Kidney epithelial cell (primary cell): ENCODE measurements at regions not wholly inside any gene's neighbourhood (a gene's known extent, or its start where the extent isn't known, plus 50 kb on each side); places are given as distances from the start of the nearest gene placed in this dataset.

Experiments
- DNase-seq: peaks from one replicate; pipeline ENCODE4 v3.0.0-alpha.2; 2010; ENCODE audit warnings: low read depth
- H3K27me3 ChIP-seq: 2 replicates; pipeline ENCODE4 v1.6.0; 2011; ENCODE audit warnings: low read length; ENCODE audit not compliant: control insufficient read depth, insufficient read depth
- H3K36me3 ChIP-seq: 2 replicates; pipeline ENCODE4 v1.5.1; 2011; ENCODE audit warnings: low read length; ENCODE audit not compliant: control insufficient read depth, insufficient read depth
- H3K4me3 ChIP-seq: 2 replicates; pipeline ENCODE4 v1.5.1; 2011; ENCODE audit warnings: low read depth, mild to moderate bottlenecking, control low read depth, low read length
- TF ChIP-seq, protein P1 (sequence below): IDR thresholded peaks from 2 replicates; pipeline ENCODE4 v1.5.1; 2011; ENCODE audit warnings: mild to moderate bottlenecking, moderate library complexity, low read length, control low read depth, inconsistent platforms; ENCODE audit not compliant: insufficient read depth, poor library complexity, severe bottlenecking

DNA sequence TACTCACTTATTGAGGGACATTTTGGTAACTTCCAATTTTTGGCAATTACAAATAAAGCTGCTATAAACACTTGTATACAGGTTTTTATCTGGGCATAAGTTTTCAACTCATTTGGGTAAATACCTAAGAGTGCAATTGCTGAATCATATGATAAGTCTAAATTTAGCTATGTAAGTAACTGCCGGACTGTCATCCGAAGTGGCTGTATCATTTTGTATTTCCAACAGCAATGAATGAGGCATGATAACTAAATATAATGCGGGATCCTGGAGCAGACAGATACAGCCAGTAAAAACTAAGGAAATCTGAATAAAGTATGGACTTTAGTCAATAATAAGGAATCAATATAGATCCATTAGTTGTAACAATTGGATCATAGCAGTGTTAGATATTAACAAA lies 156.5 kb upstream of the RMP24 start:
- TF ChIP-seq, protein P1, sequence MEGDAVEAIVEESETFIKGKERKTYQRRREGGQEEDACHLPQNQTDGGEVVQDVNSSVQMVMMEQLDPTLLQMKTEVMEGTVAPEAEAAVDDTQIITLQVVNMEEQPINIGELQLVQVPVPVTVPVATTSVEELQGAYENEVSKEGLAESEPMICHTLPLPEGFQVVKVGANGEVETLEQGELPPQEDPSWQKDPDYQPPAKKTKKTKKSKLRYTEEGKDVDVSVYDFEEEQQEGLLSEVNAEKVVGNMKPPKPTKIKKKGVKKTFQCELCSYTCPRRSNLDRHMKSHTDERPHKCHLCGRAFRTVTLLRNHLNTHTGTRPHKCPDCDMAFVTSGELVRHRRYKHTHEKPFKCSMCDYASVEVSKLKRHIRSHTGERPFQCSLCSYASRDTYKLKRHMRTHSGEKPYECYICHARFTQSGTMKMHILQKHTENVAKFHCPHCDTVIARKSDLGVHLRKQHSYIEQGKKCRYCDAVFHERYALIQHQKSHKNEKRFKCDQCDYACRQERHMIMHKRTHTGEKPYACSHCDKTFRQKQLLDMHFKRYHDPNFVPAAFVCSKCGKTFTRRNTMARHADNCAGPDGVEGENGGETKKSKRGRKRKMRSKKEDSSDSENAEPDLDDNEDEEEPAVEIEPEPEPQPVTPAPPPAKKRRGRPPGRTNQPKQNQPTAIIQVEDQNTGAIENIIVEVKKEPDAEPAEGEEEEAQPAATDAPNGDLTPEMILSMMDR: no peak

DNA sequence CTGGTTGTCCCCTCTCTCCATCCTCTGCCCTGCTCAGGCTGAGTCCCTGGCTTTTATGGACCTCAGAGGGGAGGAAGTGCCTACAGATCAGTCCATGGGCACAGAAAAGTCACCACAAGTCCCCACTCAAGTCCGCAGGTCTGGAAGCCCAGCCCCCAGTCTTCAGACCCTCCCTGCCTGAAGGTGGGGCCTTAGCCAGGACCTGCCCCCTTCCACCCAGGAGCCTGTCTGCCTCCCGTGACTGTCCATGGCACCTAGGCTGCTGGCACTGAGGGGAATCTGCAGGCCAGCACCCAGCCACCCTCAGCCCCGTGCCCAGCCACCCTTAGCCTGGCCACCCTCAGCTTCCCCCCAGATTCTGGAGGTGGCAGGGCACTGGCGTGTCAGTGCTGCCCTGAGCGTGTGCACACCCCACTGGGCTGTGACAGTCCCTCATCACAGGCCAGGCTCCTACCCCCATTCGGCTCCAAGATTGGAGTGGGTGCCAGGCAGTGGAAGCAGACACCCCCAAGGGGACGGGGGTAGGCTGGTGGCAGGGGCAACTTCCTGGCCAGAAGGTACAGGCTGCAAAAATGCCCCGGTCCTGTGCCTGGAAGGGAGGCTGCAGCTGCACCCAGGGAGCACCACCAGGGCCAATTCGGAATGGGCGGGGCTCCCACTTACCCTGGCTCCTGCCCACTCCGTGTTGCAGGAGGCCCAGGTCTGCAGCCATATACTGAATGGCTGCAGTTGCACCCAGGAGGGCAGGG lies 154.7 kb upstream of the RMP24 start:
- TF ChIP-seq, protein P1: no peak
- no peak overlapping the region for H3K4me3 ChIP-seq
- DNase-seq: no peak
- H3K27me3 ChIP-seq: no peaks in the 10 kb centered on the region
- no peaks in the 10 kb centered on the region for H3K36me3 ChIP-seq

More for the DNA sequence above, 156.5 kb upstream of the RMP24 start:
- DNase-seq: no peak
- H3K36me3 ChIP-seq: no peaks in the 10 kb centered on the region
- no peak overlapping the region for H3K4me3 ChIP-seq
- H3K27me3 ChIP-seq: no peaks in the 10 kb centered on the region

DNA sequence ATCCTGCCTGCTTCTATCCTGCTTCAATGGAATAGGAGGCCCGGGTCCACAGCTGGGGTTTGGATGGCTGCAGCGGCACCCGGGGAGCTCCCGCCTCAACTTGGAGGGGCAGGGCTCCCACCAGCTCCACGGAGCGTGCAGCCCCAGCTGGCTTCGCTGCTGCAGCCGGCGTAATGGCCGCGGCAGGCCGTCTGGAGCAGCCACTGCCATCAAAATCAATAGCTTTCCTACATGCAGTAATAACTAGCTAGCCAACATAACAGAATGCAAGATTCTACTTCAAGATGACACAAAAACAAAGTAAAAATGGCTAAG lies 154.2 kb upstream of the RMP24 start:
- no peak for DNase-seq
- TF ChIP-seq, protein P1: no peak
- Histone ChIP-seq H3K36me3 (no peaks in the 10 kb centered on the region), H3K27me3 (no peaks in the 10 kb centered on the region), H3K4me3 (no peak overlapping the region)

DNA sequence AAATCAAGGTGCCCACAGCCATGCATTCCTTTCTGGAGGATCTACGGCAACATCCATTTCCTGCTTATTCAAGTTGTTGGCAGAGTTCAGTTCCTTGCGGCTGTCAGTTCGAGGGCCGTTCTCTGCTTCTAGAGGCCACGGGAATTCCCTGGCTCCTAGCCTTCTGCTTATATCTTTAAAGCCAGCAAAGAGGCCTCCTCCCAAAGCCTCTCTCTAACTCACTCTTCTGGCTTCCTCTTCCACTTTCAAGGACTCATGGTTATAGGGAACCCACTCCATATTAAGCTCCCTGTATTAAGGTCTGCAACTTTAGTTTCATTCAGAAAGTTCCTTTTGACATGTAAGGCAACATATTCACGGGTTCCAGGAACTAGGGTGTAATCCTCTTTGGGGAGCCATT lies 150.1 kb upstream of the RMP24 start:
- Histone ChIP-seq H3K36me3 (no peaks in the 10 kb centered on the region), H3K4me3 (no peak overlapping the region), H3K27me3 (no peaks in the 10 kb centered on the region)
- no peak for DNase-seq
- TF ChIP-seq, protein P1: no peak

DNA sequence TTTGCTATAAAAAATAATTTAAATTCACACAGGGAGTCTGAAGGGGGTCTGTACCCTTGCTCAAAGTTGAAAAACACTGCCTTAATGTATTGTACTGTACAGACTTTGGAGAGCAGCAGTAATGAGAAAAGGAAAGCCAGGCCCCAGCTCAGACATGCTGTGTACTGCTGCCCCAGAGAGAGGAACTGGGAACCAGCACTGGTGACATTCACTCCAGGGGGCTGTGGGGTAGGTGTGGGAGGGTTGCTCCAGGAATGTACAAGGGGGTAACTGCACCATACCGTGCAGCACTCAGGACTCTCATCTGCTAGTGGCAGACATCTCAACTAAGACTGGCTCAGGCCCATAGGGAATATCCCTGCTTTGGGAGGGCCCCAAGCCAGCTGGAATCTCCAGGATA lies 146.0 kb upstream of the RMP24 start:
- TF ChIP-seq, protein P1: no peak
- H3K36me3 ChIP-seq: no peaks in the 10 kb centered on the region
- H3K27me3 ChIP-seq: no peaks in the 10 kb centered on the region
- no peak for DNase-seq
- H3K4me3 ChIP-seq: no peak overlapping the region

DNA sequence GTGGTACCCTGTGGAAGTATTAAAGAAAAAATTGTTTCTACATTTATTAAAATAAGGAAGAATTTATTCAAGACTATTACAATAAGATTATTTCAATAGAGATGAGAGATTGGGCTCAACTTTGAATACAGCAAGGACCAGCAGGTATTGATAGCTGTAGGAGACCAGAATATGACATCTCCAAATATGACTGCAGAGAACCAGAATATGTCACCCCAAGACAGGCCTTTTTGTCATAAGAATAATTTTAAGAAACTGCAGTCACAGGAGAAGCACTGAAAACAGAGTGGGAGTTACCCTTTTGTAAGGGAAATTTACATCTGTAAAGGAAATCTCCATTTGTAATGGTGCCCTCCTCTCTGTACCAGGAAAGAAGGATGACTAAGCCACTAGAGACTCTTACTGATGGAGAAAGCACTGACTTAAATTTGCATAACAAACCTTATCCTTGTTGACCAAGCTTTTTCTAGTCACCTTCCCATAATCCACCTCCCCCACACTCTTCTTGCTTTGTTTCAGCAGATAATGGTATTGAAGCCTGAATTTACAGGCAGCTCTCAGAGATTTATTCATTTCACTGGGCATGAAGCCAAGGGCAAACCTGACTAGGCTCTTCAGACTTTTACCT lies 145.1 kb upstream of the RMP24 start:
- Histone ChIP-seq H3K27me3 (no peaks in the 10 kb centered on the region), H3K4me3 (no peak overlapping the region), H3K36me3 (no peaks in the 10 kb centered on the region)
- TF ChIP-seq, protein P1: no peak
- DNase-seq: no peak
